IMR-90 (cell line): ENCODE measurements at regions not wholly inside any gene's neighbourhood (a gene's known extent, or its start where the extent isn't known, plus 50 kb on each side); places are given as distances from the start of the nearest gene placed in this dataset.

Experiments used
- ATAC-seq: fragments of 200-7000 bp; cut with Tn5 transposase; 2 replicates; pipeline ENCODE4 v1.9.1; 2020; ENCODE audit warnings: low read depth, mild to moderate bottlenecking, moderate library complexity
- BruUV-seq: library from RNA; stranded (reverse); fragments of 400-500 nt; replicated peaks from 2 replicates; lab custom pipeline; 2021; lab: Mats Ljungman, UMichigan
- CTCF ChIA-PET: fragments of 300-600 bp; formaldehyde crosslinking; extraction: SDS; loops from one replicate; lab custom pipeline; 2021; ENCODE audit warnings: antibody characterized with exemption; lab: Yijun Ruan, JAX
- POLR2A ChIA-PET: fragments of 300-600 bp; sonication (Branson Sonifier 250); formaldehyde crosslinking; loops from one replicate; lab custom pipeline; 2022; ENCODE audit warnings: antibody characterized with exemption; ENCODE audit not compliant: unreplicated experiment; lab: Charles Lee
- DNase-seq: peaks from one replicate; pipeline ENCODE4 v3.0.0; 2013
- H2AFZ ChIP-seq: replicated peaks from 2 replicates; pipeline ENCODE3; 2013; ENCODE audit warnings: low read length, mild to moderate bottlenecking; ENCODE audit not compliant: poor library complexity
- H2AK5ac ChIP-seq: 2 replicates; pipeline ENCODE4 v1.6.1; 2013; ENCODE audit warnings: low read depth, low read length, inconsistent platforms
- H2AK9ac ChIP-seq: replicated peaks from 2 replicates; pipeline ENCODE3; 2013; ENCODE audit warnings: mild to moderate bottlenecking, low read depth, low read length, moderate library complexity; ENCODE audit not compliant: poor library complexity
- H2BK120ac ChIP-seq: 2 replicates; pipeline ENCODE4 v1.6.1; 2013; ENCODE audit warnings: low read depth, low read length, inconsistent platforms
- H2BK15ac ChIP-seq: 3 replicates; pipeline ENCODE4 v1.6.1; 2013; ENCODE audit warnings: low read depth, low read length, inconsistent platforms
- H2BK20ac ChIP-seq: 2 replicates; pipeline ENCODE4 v1.6.1; 2013; ENCODE audit warnings: low read depth, mild to moderate bottlenecking, inconsistent platforms, low read length, moderate library complexity
- H2BK5ac ChIP-seq: 2 replicates; pipeline ENCODE4 v1.6.1; 2013; ENCODE audit warnings: mild to moderate bottlenecking, low read depth, low read length, inconsistent platforms; ENCODE audit not compliant: poor library complexity, severe bottlenecking
- H3K14ac ChIP-seq: replicated peaks from 2 replicates; pipeline ENCODE4 v1.6.1; 2013; ENCODE audit warnings: low read depth, low read length, inconsistent platforms
- H3K18ac ChIP-seq: 2 replicates; pipeline ENCODE4 v1.6.1; 2013; ENCODE audit warnings: low read depth, low read length, control low read depth
- H3K23ac ChIP-seq: 2 replicates; pipeline ENCODE4 v1.6.1; 2013; ENCODE audit warnings: low read depth, low read length, inconsistent platforms
- H3K27ac ChIP-seq: 2 replicates; pipeline ENCODE4 v1.5.1; 2013; ENCODE audit warnings: mild to moderate bottlenecking, control low read depth, low read length; ENCODE audit not compliant: insufficient read depth
- H3K27me3 ChIP-seq: 2 replicates; pipeline ENCODE4 v1.6.1; 2013; ENCODE audit warnings: low read length; ENCODE audit not compliant: control insufficient read depth, insufficient read depth
- H3K36me3 ChIP-seq: 2 replicates; pipeline ENCODE4 v1.6.1; 2013; ENCODE audit warnings: low read length, mixed read lengths; ENCODE audit not compliant: control insufficient read depth, insufficient read depth
- H3K4ac ChIP-seq: 2 replicates; pipeline ENCODE4 v1.6.1; 2013; ENCODE audit warnings: low read depth, low read length, inconsistent platforms
- H3K4me1 ChIP-seq: 2 replicates; pipeline ENCODE4 v1.6.1; 2013; ENCODE audit warnings: low read length, mixed read lengths; ENCODE audit not compliant: control insufficient read depth, insufficient read depth
- H3K4me2 ChIP-seq: 2 replicates; pipeline ENCODE4 v1.6.1; 2013; ENCODE audit warnings: low read depth, mild to moderate bottlenecking, control low read depth, low read length, moderate library complexity
- H3K4me3 ChIP-seq: 2 replicates; pipeline ENCODE4 v1.5.1; 2013; ENCODE audit warnings: low read depth, mild to moderate bottlenecking, control low read depth, low read length, moderate library complexity; ENCODE audit not compliant: insufficient read depth
- H3K56ac ChIP-seq: 2 replicates; pipeline ENCODE4 v1.6.1; 2013; ENCODE audit warnings: low read length, inconsistent platforms; ENCODE audit not compliant: insufficient read depth; ENCODE audit errors: extremely low read depth
- H3K79me1 ChIP-seq, 2 experiments: 2 replicates each; pipeline ENCODE4 v1.6.1; 2013; ENCODE audit warnings: low read length in 2 of 2, inconsistent platforms in 1 of 2, low read depth in 1 of 2
- H3K9ac ChIP-seq: 2 replicates; pipeline ENCODE4 v1.6.1; 2013; ENCODE audit warnings: low read depth, low read length, control low read depth
- H3K9me1 ChIP-seq: 2 replicates; pipeline ENCODE4 v1.6.1; 2013; ENCODE audit warnings: low read length, inconsistent platforms; ENCODE audit not compliant: insufficient read depth
- H3K9me3 ChIP-seq: 2 replicates; pipeline ENCODE4 v1.6.1; 2013; ENCODE audit warnings: low read length; ENCODE audit not compliant: control insufficient read depth, insufficient read depth
- H4K20me1 ChIP-seq: 2 replicates; pipeline ENCODE4 v1.6.1; 2013; ENCODE audit warnings: low read length, inconsistent platforms; ENCODE audit not compliant: insufficient read depth
- H4K5ac ChIP-seq: 2 replicates; pipeline ENCODE4 v1.6.1; 2013; ENCODE audit warnings: mild to moderate bottlenecking, low read depth, low read length, control low read depth
- H4K8ac ChIP-seq, 2 experiments: 2 replicates each; pipeline ENCODE4 v1.6.1; 2013; ENCODE audit warnings: low read depth in 2 of 2, low read length in 2 of 2, control low read depth in 1 of 2, inconsistent platforms in 1 of 2
- H4K91ac ChIP-seq: 2 replicates; pipeline ENCODE4 v1.6.1; 2013; ENCODE audit warnings: low read depth, low read length, inconsistent platforms; ENCODE audit not compliant: insufficient read depth
- CEBPB ChIP-seq: IDR thresholded peaks from 2 replicates; pipeline ENCODE4 v1.6.1; 2012; ENCODE audit warnings: low read depth, low read length, improper control_type of control experiment
- RFX5 ChIP-seq: IDR thresholded peaks from 2 replicates; pipeline ENCODE4 v1.8.0; 2012; ENCODE audit warnings: low read depth, mild to moderate bottlenecking, low read length, moderate library complexity
- WGBS, 2 experiments: methylation state at CpG; one replicate each; pipeline versions ENCODE4 v1.1.5 to v1.1.7; 2013; ENCODE audit warnings: missing lambda C conversion rate in 2 of 2; ENCODE audit not compliant: insufficient read length in 1 of 2; ENCODE audit errors: extremely low coverage in 2 of 2; 5-methylcytosine and 5-hydroxymethylcytosine counted together
- dilution Hi-C: fragments of 300-500 bp; cut with HindIII; formaldehyde crosslinking; loops from one replicate; pipeline ENCODE4 v1.14.3; 2018; ENCODE audit warnings: low sequenced_read_pairs; ENCODE audit not compliant: unreplicated experiment
- in situ Hi-C: fragments of 300-500 bp; cut with MboI; formaldehyde crosslinking; loops from 3 replicates; pipeline ENCODE4 v1.14.3; 2019; ENCODE audit warnings: low sequenced_read_pairs, inconsistent platforms, mixed read lengths
- intact Hi-C: fragments of 100-400 bp; cut with micrococcal nuclease; formaldehyde crosslinking; loops from 2 replicates; pipeline ENCODE4 v1.10.0; 2022

DNA sequence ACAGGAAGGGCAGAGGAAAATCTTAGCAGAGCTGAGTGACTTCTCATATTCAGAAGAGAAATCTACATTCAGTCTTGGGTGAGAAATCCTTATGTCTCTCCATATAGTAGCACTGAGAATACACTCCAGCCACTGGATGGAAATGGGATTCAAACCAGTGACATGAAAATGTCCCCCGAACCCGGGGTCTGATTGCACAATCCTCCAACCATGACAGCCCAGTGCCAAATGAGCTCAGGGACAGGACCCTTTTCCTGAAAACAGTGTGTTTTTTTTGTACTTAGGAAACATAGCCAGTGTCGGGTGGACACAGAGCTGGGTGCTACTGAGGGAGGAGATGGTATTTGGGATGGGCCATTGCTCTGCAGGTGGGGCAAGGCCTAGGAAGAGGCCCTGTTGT lies 185.6 kb downstream of the CXCL12 start:
- no TSS peak for BruUV-seq
- dilution Hi-C loops: no loop called here
- H4K91ac ChIP-seq: no peak overlapping the region
- peaks cover 27% of the 10 kb centered on the region for H3K4me1 ChIP-seq
- intact Hi-C loops: no loop called here
- peaks cover 12% of the 10 kb centered on the region for H3K9me1 ChIP-seq
- no peak overlapping the region for H2AK9ac ChIP-seq
- ChIA-PET CTCF (interaction anchor here (0.9 kb wide), 1 partner anchor 10 kb away, joined by 3 read pairs; no protein-coding TSS in a partner anchor), POLR2A (no interaction called here)
- no peak for ATAC-seq
- peaks cover 6% of the 10 kb centered on the region for H3K9me3 ChIP-seq
- no peak overlapping the region for H3K27ac ChIP-seq
- no peak overlapping the region; the same call in 1 of the 2 replicates for H4K5ac ChIP-seq
- H2BK120ac ChIP-seq: no peak overlapping the region
- no peak overlapping the region for H3K4me3 ChIP-seq
- WGBS, 2 experiments: no CpG with 5 or more reads among the region's 3 CpGs
- H2BK20ac ChIP-seq: no peak overlapping the region
- H3K56ac ChIP-seq: no peak overlapping the region
- H4K20me1 ChIP-seq: peaks cover 3% of the 10 kb centered on the region; the same call in 1 of the 2 replicates
- DNase-seq: no peak
- no peak for TF ChIP-seq RFX5
- TF ChIP-seq CEBPB: peak; percentile 64
- H2AFZ ChIP-seq: no peak overlapping the region
- in situ Hi-C loops: no loop called here
- no peak overlapping the region for H2BK15ac ChIP-seq
- H3K4me2 ChIP-seq: no peak overlapping the region
- no peaks in the 10 kb centered on the region for H3K79me1 ChIP-seq
- peaks cover 19% of the 10 kb centered on the region for H3K27me3 ChIP-seq
- no peak overlapping the region for H2BK5ac ChIP-seq
- no peak overlapping the region for H3K9ac ChIP-seq
- H3K4ac ChIP-seq: no peak overlapping the region
- H3K14ac ChIP-seq: no peak overlapping the region
- H3K18ac ChIP-seq: no peak overlapping the region; the same call in 1 of the 2 replicates
- H3K36me3 ChIP-seq: no peaks in the 10 kb centered on the region
- no peak overlapping the region for H4K8ac ChIP-seq
- no peak overlapping the region for H2AK5ac ChIP-seq
- H3K23ac ChIP-seq: no peak overlapping the region
